DOHH2 (cell line): ENCODE measurements at regions not wholly inside any gene's neighbourhood (a gene's known extent, or its start where the extent isn't known, plus 50 kb on each side); places are given as distances from the start of the nearest gene placed in this dataset.

Experiments
- H3F3A ChIP-seq: fragments of 200-600 bp; sonication (generic), shearing (Covaris generic); 2 replicates; pipeline ENCODE4 v1.6.0; 2016; ENCODE audit warnings: antibody characterized with exemption, mild to moderate bottlenecking; ENCODE audit not compliant: control insufficient read depth, insufficient read depth
- H3K27ac ChIP-seq: fragments of 200-600 bp; sonication (generic); 2 replicates; pipeline ENCODE4 v1.5.1; 2014; ENCODE audit warnings: low read depth, mild to moderate bottlenecking, low read length, moderate library complexity
- H3K27me3 ChIP-seq: fragments of 200-600 bp; sonication (generic); 2 replicates; pipeline ENCODE4 v1.6.1; 2014; ENCODE audit warnings: mild to moderate bottlenecking, low read length, mixed read lengths; ENCODE audit not compliant: control insufficient read depth
- H3K36me3 ChIP-seq: fragments of 200-600 bp; sonication (generic); 2 replicates; pipeline ENCODE4 v1.6.1; 2014; ENCODE audit warnings: mild to moderate bottlenecking, low read length, moderate library complexity, mixed read lengths; ENCODE audit not compliant: control insufficient read depth
- H3K4me1 ChIP-seq: fragments of 200-600 bp; sonication (generic); 2 replicates; pipeline ENCODE4 v1.6.1; 2014; ENCODE audit warnings: mild to moderate bottlenecking, low read length, mixed read lengths; ENCODE audit not compliant: control insufficient read depth
- H3K4me2 ChIP-seq: fragments of 200-600 bp; sonication (generic); 2 replicates; pipeline ENCODE4 v1.6.0; 2014; ENCODE audit warnings: mild to moderate bottlenecking, low read length, moderate library complexity
- H3K4me3 ChIP-seq: fragments of 200-600 bp; sonication (generic); 2 replicates; pipeline ENCODE4 v1.5.1; 2014; ENCODE audit warnings: mild to moderate bottlenecking, low read length, mixed read lengths
- H3K79me2 ChIP-seq: fragments of 200-600 bp; sonication (generic); 2 replicates; pipeline ENCODE4 v1.6.1; 2014; ENCODE audit warnings: mild to moderate bottlenecking, low read length, mixed read lengths; ENCODE audit not compliant: control insufficient read depth
- H3K9me2 ChIP-seq: fragments of 200-600 bp; sonication (generic); replicated peaks from 2 replicates; pipeline ENCODE4 v1.6.1; 2014; ENCODE audit warnings: mild to moderate bottlenecking, low read length, mixed read lengths; ENCODE audit not compliant: control insufficient read depth
- H3K9me3 ChIP-seq: fragments of 200-600 bp; sonication (generic); 2 replicates; pipeline ENCODE4 v1.6.1; 2014; ENCODE audit warnings: antibody characterized with exemption, low read length, mixed read lengths; ENCODE audit not compliant: control insufficient read depth, insufficient read depth
- H4K20me1 ChIP-seq: fragments of 200-600 bp; sonication (generic); 2 replicates; pipeline ENCODE4 v1.6.0; 2014; ENCODE audit warnings: low read depth, mild to moderate bottlenecking, antibody characterized with exemption, low read length, moderate library complexity; ENCODE audit not compliant: control insufficient read depth, insufficient read depth
- CTCF ChIP-seq: fragments of 200-600 bp; sonication (generic); IDR thresholded peaks from one replicate; pipeline ENCODE4 v1.5.1; 2014; ENCODE audit warnings: antibody characterized with exemption, mild to moderate bottlenecking, low read depth, low read length; ENCODE audit not compliant: poor library complexity, severe bottlenecking
- EZH2phosphoT487 ChIP-seq: fragments of 200-600 bp; sonication (generic); IDR thresholded peaks from 2 replicates; pipeline ENCODE4 v1.6.1; 2017; ENCODE audit warnings: borderline replicate concordance, mild to moderate bottlenecking, antibody characterized with exemption, low read length, moderate library complexity, mixed read lengths

GRCh38 chr2:188663301-188663700, 310.9 kb upstream of the COL3A1 start:
- Histone ChIP-seq H3K36me3 (no peaks in the 10 kb centered on the region), H3K9me3 (no peaks in the 10 kb centered on the region)
- TF ChIP-seq EZH2phosphoT487 (no peak), CTCF (no peak)

GRCh38 chr2:188664416-188664815, 309.8 kb upstream of the COL3A1 start:
- Histone ChIP-seq H3K9me3 (no peaks in the 10 kb centered on the region), H3K27me3 (no peaks in the 10 kb centered on the region), H3K4me1 (no peaks in the 10 kb centered on the region), H3K36me3 (no peaks in the 10 kb centered on the region), H3F3A (no peaks in the 10 kb centered on the region), H3K4me2 (no peak overlapping the region), H3K79me2 (no peaks in the 10 kb centered on the region), H4K20me1 (no peaks in the 10 kb centered on the region), H3K9me2 (no peaks in the 10 kb centered on the region), H3K27ac (no peak overlapping the region), H3K4me3 (no peak overlapping the region)
- TF ChIP-seq EZH2phosphoT487 (no peak), CTCF (no peak)

More at GRCh38 chr2:188663301-188663700, 310.9 kb upstream of the COL3A1 start:
- no peaks in the 10 kb centered on the region for H3K4me1 ChIP-seq
- no peak overlapping the region for H3K4me3 ChIP-seq
- no peaks in the 10 kb centered on the region for H3K27me3 ChIP-seq
- H3K79me2 ChIP-seq, result no peaks in the 10 kb centered on the region
- H3F3A ChIP-seq, result no peaks in the 10 kb centered on the region
- no peaks in the 10 kb centered on the region for H4K20me1 ChIP-seq
- H3K9me2 ChIP-seq, result no peaks in the 10 kb centered on the region
- no peak overlapping the region for H3K27ac ChIP-seq
- H3K4me2 ChIP-seq, result no peak overlapping the region

DNA sequence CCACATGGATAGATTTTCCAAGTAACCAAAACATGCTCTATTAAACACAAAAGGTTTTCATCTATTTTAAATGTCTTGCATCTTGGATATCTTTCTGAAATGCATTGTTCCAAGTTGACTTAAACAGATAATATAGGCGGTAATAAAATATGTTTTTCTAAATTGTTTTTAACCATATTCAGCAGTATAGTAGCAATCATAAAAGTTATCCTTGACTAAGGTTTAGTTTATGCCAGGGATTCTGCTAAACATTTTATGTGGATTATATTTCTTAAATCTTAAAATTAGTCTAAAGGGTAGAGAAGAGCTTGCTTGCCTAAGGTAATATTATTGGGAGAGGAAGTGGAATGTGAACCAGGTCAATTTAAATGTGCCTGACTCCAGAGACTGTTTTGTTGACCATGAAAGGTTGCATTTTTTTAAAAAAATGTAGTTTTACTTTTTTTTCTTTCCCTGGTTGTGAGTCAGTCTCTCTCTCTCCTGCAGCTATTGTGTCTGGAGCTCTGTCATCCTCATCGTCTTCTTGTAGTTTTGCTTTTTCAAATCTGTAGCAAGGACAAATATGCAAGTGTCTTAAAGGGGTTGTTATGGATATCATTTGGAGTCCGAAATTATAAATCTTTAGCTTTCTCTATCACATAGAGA, 309.1 kb upstream of the COL3A1 start:
- no peak for TF ChIP-seq CTCF
- Histone ChIP-seq H3K9me2 (no peaks in the 10 kb centered on the region), H3F3A (no peaks in the 10 kb centered on the region), H3K4me2 (no peak overlapping the region), H3K27me3 (no peaks in the 10 kb centered on the region), H3K9me3 (no peaks in the 10 kb centered on the region), H3K4me1 (no peaks in the 10 kb centered on the region), H3K36me3 (no peaks in the 10 kb centered on the region), H3K4me3 (no peak overlapping the region), H3K27ac (no peak overlapping the region), H3K79me2 (no peaks in the 10 kb centered on the region), H4K20me1 (no peaks in the 10 kb centered on the region)
